ENCODE measurements at regions not wholly inside any gene's neighbourhood (a gene's known extent, or its start where the extent isn't known, plus 50 kb on each side); places are given as distances from the start of the nearest gene placed in this dataset.

DNA sequence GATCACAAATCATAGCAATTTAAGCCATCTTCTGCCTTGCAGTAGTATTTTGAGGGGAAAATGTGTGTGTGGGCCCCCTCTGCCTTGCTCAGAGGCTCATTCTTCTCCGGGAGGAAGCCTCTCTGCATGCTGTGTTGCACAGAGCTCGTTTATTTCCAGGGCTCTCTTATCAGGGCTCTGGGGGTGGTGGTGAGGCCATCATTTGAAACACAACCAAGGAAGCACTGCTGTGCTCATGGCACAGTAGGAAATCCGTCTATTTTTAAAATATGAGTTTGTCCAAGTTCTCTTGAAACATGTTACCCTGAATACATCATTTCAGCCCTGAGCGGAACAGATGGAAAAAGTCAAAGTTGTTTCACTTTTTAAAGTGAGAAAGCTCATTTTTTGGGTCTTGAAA lies 369.0 kb upstream of the CFAP20DC start:
- no peak for DNase-seq (ENCODE audit: low spot score)

DNA sequence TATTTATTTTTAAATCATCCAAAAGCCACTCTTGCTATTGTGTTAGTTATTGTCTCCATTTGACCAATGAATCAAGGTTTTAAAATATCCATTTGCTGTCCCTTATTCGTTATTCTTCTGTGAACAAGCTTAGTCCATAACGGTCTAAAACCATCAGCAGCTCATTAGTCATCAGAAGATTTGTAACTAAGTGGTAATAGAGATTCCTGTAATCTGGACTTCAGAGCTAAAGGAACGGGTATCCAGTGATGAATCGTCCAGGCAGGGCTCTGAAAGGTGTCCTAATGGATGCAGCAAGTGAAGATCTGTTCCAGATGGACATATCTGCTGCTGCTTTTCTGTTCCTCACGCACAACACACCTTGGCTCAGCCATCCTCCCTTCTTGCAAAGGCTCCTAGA lies 362.7 kb upstream of the CFAP20DC start:
- no peak for DNase-seq (ENCODE audit: low spot score)

DNA sequence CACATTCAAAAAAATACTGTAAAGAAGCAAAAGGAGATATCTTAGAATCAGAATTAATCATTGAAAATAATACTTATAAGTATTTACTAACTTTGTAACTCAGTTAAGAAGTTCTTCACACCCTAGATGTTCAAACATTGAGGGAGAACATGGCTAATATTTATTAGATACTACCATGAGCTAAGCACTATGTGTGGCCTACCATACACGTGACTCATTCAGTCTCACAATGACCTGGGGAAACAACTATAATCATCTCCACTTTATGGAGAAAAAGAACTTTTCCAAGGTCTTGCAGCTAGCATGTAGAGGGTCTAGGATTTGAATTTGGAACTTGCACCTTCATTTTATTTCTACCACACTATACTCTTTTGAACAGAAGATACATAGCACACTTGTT lies 361.9 kb upstream of the CFAP20DC start:
- DNase-seq (ENCODE audit: low spot score) = no peak

DNA sequence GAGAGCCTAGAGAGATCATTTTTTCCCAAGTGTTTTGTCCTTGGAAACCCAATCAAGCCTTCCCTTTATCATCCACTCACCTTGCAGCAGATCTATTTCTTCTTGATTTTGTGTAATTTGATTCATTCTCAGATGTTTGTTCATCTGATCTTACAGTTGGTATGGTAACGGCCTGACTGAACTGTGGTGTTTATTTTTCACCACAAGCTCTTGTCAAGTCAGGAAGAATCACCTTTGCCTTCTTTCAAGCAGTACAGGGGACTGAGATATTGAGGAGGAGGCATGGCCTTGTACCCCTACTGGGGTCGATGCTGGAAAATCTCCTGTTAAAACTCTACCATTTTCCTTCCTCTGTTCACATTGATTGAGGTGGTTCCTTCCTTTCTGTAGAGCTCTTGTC lies 361.4 kb upstream of the CFAP20DC start:
- no peak for DNase-seq (ENCODE audit: low spot score)

DNA sequence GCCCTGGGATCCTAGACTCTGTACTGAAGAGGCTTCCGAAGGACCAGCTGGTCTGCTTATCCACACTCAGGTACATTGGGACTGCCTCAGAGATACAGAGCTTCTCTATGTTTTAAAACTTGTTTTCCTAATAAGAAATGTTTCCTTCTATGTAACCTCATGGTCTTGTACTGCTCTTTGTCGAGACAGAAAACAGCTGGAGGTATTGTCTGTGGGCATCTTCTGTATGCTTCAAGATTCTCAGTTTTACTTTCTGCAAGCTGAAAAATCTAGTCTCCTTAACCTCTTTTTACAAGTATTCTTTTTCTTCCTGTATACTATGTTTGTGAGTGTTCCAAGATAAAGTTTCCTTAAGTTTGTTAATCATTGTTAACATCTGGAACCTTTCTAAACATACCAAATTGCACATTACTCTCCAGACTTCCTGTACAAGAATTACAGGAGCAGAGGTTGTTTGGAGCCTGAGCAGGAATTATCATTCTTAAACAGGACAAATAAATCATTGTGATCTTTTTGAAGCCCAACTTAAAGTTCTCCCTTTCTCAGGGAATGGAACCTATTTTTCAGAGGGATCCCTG lies 358.3 kb upstream of the CFAP20DC start:
- no peak for DNase-seq (ENCODE audit: low spot score)

DNA sequence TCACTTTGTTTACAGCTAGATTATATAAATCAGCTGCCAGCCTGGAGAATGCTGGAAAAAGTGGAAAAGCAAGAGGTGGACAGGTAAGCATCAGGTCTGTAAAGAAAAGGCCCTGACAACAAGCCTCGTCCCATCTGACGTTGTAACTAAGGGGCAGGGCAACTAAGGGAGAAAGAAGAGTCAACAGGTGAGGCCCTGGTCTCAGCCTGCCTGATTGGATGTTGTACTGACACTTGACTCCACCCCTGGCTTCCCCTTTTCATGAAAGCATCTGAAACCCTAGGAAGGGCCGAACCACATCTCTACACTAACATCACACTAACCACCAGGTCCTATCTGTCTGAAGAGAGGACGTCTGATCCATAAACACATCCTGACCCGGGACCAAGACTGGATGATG lies 357.6 kb upstream of the CFAP20DC start:
- no peak for DNase-seq (ENCODE audit: low spot score)

DNA sequence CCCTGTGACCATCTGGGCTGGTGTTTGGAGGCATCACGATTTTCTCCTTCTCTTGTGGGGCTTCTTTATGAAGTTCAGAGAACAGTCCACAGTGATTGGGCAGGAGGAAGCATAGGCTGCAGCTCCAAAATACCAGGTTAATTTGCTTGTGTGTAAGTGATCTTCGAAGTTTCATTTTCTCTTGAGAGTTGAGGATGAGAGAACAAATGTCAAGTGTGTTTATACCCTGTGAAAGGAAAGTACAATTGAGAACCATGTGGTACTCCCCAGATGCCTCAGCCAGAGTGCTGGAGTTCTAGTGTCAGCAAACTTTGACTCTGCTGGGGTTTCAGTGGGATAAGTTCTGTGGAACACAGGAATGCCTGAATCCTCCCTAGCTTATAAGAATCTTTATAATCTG lies 357.1 kb upstream of the CFAP20DC start:
- no peak for DNase-seq (ENCODE audit: low spot score)

DNA sequence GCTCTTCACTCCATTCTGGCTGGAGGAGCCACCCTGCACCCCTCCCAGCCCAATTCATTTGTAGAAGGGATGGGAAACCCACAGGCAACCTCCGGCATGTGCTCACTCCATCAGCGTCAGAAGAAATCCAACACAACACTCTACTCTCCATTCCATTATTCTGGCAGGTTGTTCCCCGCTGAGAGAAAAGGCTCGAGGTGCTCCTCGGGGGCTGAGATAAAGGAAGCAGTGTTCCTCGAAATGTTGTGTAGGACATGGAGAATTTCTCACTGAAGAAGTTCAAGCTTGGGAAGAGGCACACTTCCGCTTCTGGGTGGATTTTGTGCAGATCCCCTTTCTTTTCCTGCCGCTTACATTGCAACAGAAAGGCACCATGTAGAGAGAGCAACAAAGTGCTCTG lies 355.0 kb upstream of the CFAP20DC start:
- DNase-seq (ENCODE audit: low spot score) = no peak

DNA sequence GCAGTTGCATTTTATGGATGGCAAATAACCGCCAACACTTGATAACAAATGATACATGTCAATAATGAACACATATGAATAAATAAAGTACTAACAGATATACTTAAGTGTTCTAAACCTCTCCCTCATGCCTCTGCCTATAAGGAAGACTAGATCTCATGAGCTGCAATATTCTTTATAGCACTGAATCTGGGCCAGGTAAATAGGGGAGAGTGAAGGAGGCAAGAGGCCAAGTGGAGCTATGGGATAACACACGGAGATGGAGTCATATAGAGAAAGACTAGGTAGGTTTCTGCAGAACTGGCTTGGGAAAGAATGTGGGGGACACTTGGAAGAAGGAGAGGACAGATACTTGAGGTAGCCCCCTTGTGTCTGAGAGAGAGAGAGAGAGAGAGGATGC lies 354.2 kb upstream of the CFAP20DC start:
- DNase-seq (ENCODE audit: low spot score) = no peak

DNA sequence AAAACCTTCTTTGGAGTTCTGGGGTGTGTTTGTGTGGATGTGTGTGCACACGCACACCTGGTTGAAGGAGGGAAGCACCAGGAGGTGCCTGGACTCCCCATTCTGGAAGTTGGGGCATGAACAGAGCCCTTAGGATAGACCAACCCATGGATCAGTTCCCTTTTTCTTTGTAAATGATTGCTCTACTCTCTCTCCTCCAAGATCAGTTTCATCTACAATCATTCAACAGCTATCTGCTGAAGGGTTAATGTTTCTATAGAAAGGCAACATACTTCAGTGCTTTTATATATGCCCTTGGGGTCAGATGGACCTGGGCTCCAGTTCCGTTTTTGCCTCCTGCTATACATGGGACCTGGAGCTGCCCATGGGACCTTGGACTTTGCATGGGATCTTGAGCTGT lies 352.1 kb upstream of the CFAP20DC start:
- DNase-seq (ENCODE audit: low spot score) = no peak

DNA sequence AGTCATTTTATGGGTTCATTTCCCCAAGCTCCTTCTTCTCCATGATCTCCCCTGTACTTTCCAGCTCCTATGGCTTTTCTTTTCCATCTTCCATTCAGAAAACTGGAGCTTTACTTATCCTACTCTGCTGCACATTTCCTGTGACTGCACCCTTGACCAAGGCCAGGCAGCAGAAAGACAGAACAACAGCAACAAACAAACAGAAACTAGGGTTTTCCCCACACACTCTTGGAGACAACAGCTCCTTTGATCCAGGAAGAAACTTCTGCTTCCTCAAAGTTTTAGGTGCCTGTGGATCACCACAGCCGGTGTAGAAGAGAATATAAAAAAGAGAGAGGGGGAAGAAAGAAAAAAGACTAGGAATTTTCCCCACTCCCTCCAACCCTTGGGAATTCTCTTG lies 342.3 kb upstream of the CFAP20DC start:
- DNase-seq (ENCODE audit: low spot score) = no peak

DNA sequence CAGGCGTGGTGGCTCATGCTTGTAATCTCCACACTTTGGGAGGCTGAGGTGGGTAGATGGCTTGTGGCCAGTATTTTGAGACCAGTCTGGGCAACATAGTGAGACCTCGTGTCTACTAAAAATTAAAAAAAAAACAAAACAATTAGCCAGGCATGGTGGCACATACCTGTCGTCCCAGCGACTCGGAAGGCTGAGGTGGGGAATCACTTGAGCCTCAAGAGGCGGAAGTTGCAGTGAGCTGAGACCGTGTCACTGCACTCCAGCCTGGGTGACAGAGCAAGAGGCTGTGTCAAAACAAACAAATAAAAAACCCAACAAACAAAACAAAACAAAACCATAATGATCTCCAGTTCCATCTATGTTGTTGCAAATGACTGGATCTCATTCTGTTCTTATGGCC lies 341.3 kb upstream of the CFAP20DC start:
- DNase-seq (ENCODE audit: low spot score) = no peak

DNA sequence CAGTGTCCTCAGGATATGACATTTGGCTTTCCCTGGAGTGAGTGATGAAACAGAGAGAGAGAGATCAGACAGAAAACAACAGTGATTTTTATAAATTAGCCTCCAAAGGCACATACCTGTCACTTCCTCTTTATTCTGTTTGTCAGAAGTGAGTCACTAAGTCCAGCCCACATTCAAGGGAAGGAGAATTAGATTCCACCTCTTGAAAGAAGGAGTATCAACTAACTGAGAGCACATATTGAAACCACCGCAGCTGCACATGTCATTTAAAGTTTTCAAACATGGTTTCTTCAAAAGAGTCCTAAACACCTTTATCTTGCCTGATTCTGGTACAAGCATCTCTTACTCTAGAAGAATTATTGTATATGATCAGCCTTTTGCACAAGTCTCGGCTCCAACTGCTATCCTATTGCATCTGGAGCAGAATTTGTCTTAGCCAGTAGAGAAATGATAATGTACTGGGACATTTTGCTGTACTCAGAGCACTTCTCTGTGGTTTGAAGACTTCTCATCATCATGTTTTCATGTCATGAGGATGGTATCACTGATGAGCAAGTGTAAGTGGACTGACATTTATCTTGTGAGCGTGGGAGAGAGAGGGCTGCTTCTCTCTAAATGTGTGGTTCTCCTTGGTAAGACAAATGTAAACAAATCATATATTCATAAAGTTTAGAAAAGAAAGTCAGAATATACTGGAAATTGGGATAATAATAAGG lies 338.9 kb upstream of the CFAP20DC start:
- no peak for DNase-seq (ENCODE audit: low spot score)

DNA sequence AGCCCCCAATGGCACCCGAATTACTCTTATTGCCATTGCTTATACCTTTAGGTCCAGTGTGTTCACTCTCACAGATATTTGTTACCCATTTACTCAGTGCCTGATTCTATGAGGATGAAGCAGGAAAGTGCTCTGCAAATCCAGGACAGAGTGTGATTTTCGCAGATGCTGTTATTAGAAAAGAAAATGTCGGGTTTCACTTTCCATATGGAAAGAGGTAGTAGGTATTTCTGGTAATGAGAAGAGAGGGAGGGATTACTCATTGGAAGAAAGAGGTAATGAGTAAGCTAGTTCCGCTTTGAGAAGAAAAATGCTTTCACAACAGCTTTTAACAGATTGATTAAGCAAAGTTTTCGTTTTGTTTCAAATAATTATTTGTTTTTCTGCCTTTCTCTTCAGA lies 336.3 kb upstream of the CFAP20DC start:
- no peak for DNase-seq (ENCODE audit: low spot score)

DNA sequence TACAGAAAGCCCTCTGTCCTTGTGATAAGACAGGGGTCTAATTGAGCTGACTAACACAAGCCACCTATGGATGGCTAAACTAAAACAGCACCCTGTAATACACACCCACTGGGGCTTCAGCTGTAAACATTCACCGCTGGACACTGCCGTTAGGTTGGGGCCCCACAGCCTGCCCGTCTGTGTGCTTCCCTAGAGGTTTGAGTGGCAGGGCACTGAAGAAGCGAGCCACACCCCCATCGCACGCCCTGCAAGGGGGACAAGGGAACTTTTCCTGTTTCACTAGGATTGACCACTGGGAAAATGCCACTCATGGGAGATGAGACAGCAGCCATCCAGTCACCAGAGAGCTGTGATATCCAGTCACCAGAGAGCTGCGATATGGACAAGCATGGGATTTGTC lies 335.7 kb upstream of the CFAP20DC start:
- no peak for DNase-seq (ENCODE audit: low spot score)

DNA sequence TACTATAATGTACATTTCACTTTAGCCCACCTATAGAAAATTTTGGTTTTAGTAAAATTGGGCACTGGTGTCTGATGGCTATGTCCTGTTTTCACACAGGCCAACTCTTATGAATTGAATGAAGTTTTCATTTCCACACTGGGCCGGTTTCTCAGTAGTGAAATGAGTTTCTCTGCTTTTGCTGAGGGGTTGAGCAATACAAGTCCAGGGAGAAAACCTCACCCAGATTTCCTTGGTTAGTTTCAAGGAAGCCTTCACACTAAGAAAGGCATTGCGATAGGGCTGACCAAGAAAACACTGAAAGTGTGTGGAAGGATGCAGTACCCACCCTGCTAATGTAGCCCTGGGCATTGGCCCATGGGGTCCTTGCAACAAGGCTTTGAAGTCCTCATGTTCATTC lies 331.5 kb upstream of the CFAP20DC start:
- DNase-seq (ENCODE audit: low spot score) = no peak

DNA sequence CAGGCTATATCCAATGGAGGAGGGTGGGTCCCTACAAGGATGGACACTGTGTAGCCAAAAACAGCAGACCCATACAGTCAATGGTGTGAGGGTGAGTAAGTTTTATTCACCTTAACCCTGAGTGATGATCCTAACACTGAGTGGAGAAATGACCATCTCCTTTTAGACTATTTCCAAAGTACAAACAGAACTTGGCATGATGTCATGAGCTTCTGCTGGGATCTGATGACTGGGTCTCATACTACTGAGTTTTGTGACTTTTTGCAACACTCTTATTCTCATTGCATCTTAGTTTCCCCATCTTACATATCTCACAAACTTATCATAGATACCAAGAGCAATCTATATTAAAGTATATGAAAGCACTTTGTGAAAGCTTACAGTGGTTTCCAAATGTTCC lies 330.3 kb upstream of the CFAP20DC start:
- no peak for DNase-seq (ENCODE audit: low spot score)

DNA sequence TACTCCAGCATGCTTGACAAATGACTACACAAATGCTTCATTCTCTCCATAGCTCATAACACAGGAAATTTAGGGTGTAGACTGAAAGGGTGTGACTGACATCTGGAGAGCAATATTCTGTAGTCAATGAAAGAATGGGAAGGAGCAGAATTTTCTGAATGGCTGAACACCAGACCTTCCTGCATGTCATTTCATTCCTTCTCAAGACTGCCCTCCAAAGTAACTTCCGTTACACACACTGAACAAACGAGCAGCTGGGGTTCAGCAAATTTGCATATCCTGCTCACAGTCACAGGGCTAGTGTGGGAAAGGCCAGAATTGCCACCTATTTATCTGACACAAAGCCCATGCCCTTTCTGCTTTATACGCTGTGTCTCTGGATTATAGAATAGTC lies 325.0 kb upstream of the CFAP20DC start:
- DNase-seq (ENCODE audit: low spot score) = no peak

DNA sequence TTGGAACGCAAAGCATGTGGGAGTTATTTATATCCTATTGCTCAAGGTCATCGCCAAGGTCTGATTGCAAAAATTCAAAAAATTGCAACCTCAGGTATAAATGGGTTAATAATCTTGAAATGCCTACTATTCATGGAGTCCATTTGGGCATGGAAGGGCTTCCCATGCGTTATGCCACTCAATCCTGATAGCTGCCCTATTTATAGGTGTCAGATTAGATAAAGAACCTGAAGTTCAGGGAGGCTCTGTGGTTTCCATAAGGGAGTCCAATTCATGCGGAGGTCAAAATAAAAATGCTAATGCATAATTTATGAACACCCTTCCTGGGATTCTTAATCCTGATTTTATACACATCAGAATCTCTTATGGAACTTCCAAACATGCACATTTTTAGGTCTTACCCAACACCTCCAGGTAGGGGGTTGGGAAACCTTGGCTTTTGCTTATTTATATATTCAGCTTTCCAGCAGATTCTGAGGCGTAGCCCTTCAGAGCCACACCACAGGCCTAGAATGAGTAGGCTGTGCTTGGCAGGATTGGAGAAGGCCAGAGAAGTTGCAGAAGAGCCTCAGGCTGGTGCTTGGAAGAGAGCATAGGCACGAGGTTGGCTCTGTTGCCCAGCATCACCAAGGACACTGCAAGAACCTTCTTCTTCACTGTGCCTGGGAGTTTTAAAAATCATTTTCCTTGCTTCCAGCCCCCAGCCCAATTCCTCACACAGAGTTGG lies 324.4 kb upstream of the CFAP20DC start:
- DNase-seq (ENCODE audit: low spot score) = no peak

DNA sequence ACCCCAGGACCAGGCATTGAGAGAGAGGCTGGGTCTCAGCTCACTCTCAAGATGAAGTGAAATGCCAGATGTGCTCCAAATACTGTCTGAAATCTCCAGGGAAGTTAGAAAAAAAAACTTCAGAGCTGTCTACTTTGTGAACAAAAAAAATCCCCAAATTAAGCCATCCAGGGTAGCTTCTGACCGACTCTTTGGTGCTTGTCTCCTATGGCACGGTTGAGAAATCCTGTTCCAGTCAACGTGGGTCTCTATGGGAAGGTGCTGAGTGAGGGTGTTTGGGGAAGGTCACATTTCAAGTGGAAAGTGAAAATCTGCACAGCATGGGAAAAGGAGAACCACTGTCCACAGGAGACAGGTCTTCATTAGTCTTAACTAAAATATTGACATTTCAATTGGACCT lies 322.5 kb upstream of the CFAP20DC start:
- DNase-seq (ENCODE audit: low spot score) = no peak

DNA sequence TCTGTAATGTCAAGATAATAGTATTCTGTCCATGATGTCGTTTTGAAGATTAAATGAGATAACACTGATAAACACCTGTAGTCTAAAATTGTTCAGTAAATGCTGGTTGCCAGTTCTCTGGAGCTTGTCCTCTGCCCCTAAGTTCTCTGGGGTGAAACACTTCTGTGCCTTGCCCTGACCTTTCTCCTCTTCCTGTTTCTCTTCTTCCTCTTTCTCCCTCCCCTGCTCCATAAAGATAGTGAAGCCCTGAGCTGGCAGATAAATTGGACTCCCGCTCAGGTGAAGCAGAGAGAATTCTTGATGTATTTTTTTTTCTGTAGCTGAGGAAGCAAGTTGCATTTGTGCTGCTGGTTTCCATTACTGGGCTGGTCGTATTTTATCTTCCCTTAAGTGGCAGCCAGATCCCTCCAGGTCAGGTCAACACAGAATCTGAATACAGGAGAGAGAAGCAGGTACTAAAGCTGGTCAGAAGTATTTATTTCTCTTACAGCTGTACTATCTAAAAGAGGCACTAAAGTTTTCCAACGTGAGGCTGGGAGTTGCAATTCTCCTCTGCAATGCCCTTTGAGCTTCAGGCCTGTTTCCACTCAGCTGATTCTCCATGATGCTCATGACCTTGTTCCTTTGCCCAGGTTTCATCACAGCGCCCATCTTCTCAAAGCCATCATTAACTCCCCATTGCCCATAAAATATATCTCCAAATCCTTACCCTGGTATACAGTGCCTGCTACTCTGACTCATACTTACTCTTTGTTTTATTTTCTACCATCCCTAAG lies 319.3 kb upstream of the CFAP20DC start:
- DNase-seq (ENCODE audit: low spot score) = no peak

DNA sequence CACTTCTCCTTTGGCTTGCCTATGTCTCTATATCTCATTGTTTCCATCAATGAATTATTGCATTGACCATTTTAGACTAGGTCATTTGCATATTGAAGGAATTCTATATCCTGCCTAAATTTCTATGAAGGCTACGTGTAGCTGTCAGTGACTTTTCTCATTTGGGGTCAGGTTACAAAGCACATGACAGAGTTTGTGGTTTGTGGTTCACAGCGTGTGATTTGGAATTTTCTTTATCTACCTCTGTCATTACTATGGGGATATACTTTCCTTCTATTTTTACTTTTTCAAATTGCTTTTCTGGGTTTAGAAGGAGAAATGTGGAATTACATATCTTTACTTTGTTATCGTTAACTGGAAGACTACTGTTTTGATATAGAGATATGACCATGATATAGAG lies 317.3 kb upstream of the CFAP20DC start:
- no peak for DNase-seq (ENCODE audit: low spot score)

DNA sequence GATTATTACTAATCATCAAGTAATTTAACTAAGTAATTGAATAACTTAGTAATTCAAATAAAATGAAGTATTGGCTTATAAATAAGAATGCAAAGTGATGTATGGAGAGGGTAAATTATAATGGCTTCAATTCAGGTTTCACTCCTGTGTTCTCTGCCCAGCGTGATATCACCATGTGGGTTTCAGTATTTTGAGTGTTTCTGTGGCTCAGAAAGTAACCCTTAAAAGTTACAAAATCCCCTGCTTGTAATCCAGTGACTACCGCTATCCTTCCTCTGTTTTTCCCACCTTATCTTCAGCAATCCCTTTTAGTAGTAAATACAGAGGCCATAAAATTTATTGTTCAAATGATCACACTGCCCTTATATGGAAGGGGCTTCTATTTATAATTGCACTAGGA lies 316.4 kb upstream of the CFAP20DC start:
- DNase-seq (ENCODE audit: low spot score) = no peak

Measured in HT-29 (cell line).